Kidney epithelial cell (primary cell): ENCODE measurements at regions not wholly inside any gene's neighbourhood (a gene's known extent, or its start where the extent isn't known, plus 50 kb on each side); places are given as distances from the start of the nearest gene placed in this dataset.

Experiments used
- DNase-seq: peaks from one replicate; pipeline ENCODE4 v3.0.0-alpha.2; 2010; ENCODE audit warnings: low read depth
- H3K27me3 ChIP-seq: 2 replicates; pipeline ENCODE4 v1.6.0; 2011; ENCODE audit warnings: low read length; ENCODE audit not compliant: control insufficient read depth, insufficient read depth
- H3K36me3 ChIP-seq: 2 replicates; pipeline ENCODE4 v1.5.1; 2011; ENCODE audit warnings: low read length; ENCODE audit not compliant: control insufficient read depth, insufficient read depth
- H3K4me3 ChIP-seq: 2 replicates; pipeline ENCODE4 v1.5.1; 2011; ENCODE audit warnings: low read depth, mild to moderate bottlenecking, control low read depth, low read length
- CTCF ChIP-seq: IDR thresholded peaks from 2 replicates; pipeline ENCODE4 v1.5.1; 2011; ENCODE audit warnings: mild to moderate bottlenecking, moderate library complexity, low read length, control low read depth, inconsistent platforms; ENCODE audit not compliant: insufficient read depth, poor library complexity, severe bottlenecking

- Histone ChIP-seq H3K36me3 (no peaks in the 10 kb centered on the region), H3K4me3 (no peak overlapping the region), H3K27me3 (no peaks in the 10 kb centered on the region)
- DNase-seq: peak; percentile 14
- TF ChIP-seq CTCF: no peak
These were observed 213.4 kb upstream of the DMAC1 start for GRCh38 chr9:8012986-8013385.

GRCh38 chr9:8011974-8012373 is 212.4 kb upstream of the DMAC1 start:
- TF ChIP-seq CTCF: no peak
- H3K27me3 ChIP-seq: no peaks in the 10 kb centered on the region

GRCh38 chr9:7996558-7996957 is 197.0 kb upstream of the DMAC1 start:
- Histone ChIP-seq H3K4me3 (no peak overlapping the region), H3K27me3 (no peaks in the 10 kb centered on the region), H3K36me3 (no peaks in the 10 kb centered on the region)
- no peak for TF ChIP-seq CTCF
- no peak for DNase-seq

More at GRCh38 chr9:8011974-8012373, 212.4 kb upstream of the DMAC1 start:
- no peaks in the 10 kb centered on the region for H3K36me3 ChIP-seq
- no peak for DNase-seq
- H3K4me3 ChIP-seq: no peak overlapping the region

- Histone ChIP-seq H3K27me3 (no peaks in the 10 kb centered on the region), H3K36me3 (no peaks in the 10 kb centered on the region), H3K4me3 (no peak overlapping the region)
- TF ChIP-seq CTCF: no peak
- DNase-seq: no peak
These were observed 189.2 kb upstream of the DMAC1 start for GRCh38 chr9:7988644-7989280.

- TF ChIP-seq CTCF: no peak
- no peaks in the 10 kb centered on the region for H3K27me3 ChIP-seq
- DNase-seq: no peak
- H3K4me3 ChIP-seq: no peak overlapping the region
- H3K36me3 ChIP-seq: no peaks in the 10 kb centered on the region
These were observed 185.1 kb upstream of the DMAC1 start for GRCh38 chr9:7984692-7985091.

GRCh38 chr9:7984203-7984602 is 184.6 kb upstream of the DMAC1 start:
- no peak overlapping the region for H3K4me3 ChIP-seq
- H3K36me3 ChIP-seq: no peaks in the 10 kb centered on the region
- no peak for DNase-seq
- H3K27me3 ChIP-seq: no peaks in the 10 kb centered on the region
- TF ChIP-seq CTCF: no peak
